ENCODE measurements at regions not wholly inside any gene's neighbourhood (a gene's known extent, or its start where the extent isn't known, plus 50 kb on each side); places are given as distances from the start of the nearest gene placed in this dataset.

DNA sequence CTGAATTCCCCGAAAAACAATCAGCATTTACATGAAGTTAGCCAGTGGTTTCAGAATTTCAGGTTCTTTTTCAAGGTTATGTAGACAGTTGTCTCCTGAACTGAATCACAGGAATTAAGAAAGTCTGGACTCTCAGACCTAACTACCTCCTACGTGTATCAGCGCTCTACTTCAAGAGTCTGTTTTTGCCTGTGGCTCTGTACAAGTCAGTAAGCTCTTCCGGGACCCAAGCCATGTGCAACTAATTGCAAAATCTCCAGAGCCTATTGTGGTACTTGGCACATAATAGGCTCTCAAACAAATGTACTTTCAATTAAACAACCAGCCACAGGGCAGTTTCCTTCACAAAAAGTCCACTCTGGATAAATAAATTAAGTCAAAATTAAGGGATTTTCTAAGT is 414.2 kb downstream of the PDCD6IP start:
- in situ Hi-C loops (cut with HindIII; ENCODE audit: low pct_ligation_motif_present, low sequenced_read_pairs) = no loop called here
- TF ChIP-seq, protein P1, sequence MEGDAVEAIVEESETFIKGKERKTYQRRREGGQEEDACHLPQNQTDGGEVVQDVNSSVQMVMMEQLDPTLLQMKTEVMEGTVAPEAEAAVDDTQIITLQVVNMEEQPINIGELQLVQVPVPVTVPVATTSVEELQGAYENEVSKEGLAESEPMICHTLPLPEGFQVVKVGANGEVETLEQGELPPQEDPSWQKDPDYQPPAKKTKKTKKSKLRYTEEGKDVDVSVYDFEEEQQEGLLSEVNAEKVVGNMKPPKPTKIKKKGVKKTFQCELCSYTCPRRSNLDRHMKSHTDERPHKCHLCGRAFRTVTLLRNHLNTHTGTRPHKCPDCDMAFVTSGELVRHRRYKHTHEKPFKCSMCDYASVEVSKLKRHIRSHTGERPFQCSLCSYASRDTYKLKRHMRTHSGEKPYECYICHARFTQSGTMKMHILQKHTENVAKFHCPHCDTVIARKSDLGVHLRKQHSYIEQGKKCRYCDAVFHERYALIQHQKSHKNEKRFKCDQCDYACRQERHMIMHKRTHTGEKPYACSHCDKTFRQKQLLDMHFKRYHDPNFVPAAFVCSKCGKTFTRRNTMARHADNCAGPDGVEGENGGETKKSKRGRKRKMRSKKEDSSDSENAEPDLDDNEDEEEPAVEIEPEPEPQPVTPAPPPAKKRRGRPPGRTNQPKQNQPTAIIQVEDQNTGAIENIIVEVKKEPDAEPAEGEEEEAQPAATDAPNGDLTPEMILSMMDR (IDR thresholded peaks at IDR 0.05; ENCODE audit: low read depth, low read length, missing control alignments) = no peak
- Histone ChIP-seq H3K27ac (peak overlapping the region; percentile 56), H3K27me3 (replicated peaks) (no peaks in the 10 kb centered on the region), H3K36me3 (replicated peaks) (no peaks in the 10 kb centered on the region), H3K4me3 (ENCODE audit: low read depth, low read length) (no peak overlapping the region)
- no peak for DNase-seq

DNA sequence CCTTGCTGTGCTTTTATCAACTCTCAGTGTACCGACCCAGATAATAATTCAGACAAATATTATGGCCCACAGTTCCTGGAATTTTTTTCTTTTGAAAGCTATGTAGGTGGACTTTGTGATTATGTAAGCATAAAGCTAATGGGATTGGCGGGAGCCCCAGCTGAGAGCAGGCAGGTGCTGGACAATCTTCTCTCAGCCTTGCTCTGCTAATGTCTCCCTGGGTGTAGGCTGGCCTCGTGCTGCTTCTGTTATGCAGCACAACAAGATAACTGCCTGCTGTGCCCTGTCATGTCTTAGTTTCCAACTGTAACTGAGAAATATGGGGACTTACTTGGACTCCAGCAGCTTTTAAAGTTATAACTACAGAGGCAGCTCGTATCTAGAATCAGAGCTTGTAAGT is 415.0 kb downstream of the PDCD6IP start:
- no peaks in the 10 kb centered on the region for H3K36me3 ChIP-seq (replicated peaks)
- in situ Hi-C loops (cut with HindIII; ENCODE audit: low pct_ligation_motif_present, low sequenced_read_pairs) = no loop called here
- H3K27me3 ChIP-seq (replicated peaks) = no peaks in the 10 kb centered on the region
- no peak overlapping the region for H3K4me3 ChIP-seq (ENCODE audit: low read depth, low read length)
- DNase-seq = no peak
- TF ChIP-seq, protein P1 (IDR thresholded peaks at IDR 0.05; ENCODE audit: low read depth, low read length, missing control alignments) = no peak
- H3K27ac ChIP-seq = no peak overlapping the region

DNA sequence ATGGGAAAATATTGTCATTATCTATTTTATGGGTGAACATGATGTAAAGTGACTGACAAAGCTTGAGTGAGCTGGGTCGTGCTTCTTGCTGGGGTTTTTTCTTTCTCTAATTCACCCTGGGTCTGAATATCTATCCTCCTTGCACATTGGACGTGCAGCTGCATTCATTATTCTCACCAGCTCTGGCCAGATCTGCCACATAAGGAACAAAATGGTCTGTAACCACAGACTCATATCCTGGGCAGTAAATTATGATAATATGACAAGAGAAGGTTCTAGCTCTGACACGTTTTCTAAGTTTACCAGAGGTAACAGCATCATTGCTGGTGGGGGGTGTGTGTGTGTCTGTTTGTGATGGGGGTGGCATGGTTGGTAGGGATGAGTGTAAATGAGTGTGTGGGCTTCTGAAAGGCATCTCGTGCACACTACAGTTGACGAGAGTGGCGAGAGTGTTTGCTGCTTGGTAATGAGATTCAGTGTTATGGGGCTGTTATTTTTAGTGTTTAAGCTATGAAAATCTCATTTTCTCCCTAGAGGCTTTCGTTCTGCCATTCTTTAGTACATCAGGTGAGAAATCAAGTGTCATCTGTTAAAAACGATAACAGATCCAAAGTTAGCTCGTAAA is 418.4 kb downstream of the PDCD6IP start:
- H3K36me3 ChIP-seq (replicated peaks) = no peaks in the 10 kb centered on the region
- no peaks in the 10 kb centered on the region for H3K27me3 ChIP-seq (replicated peaks)
- TF ChIP-seq, protein P1 (IDR thresholded peaks at IDR 0.05; ENCODE audit: low read depth, low read length, missing control alignments) = no peak
- no peak for DNase-seq
- H3K27ac ChIP-seq = no peak overlapping the region
- in situ Hi-C loops (cut with HindIII; ENCODE audit: low pct_ligation_motif_present, low sequenced_read_pairs) = no loop called here
- H3K4me3 ChIP-seq (ENCODE audit: low read depth, low read length) = no peak overlapping the region

DNA sequence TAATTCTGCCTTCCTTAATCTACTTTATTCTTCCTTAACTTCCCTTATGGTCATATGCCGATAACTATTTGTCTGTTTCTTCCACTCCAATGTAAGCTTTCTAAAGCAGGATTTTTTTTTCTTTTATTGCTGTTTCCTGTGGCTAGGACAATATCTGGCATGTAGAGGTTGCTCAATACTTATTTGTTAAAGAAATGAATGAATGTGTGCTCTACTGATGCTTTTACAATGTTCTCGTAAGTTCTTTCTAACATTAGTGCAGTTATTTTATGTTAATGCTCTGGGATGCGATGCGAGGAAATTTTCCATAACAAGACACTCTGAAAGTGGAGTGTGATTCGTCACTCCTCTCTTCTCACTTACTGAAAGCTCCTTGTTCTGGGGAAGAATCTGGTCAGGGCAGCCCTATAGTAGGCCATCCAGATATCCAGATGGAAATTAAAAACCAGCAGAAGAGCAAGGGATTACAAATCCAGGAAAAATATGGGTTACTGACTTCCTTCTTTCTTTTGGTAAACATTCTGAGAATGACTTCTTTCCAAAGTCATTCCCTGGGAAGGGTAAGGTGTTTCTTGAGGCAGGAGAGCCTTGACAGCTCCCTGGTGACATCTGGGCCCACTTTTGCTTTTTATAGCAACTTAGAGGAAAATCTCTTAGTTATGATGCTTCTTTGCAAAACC is 420.4 kb downstream of the PDCD6IP start:
- Histone ChIP-seq H3K27me3 (replicated peaks) (no peaks in the 10 kb centered on the region), H3K27ac (no peak overlapping the region), H3K36me3 (replicated peaks) (no peaks in the 10 kb centered on the region), H3K4me3 (ENCODE audit: low read depth, low read length) (no peak overlapping the region)
- TF ChIP-seq, protein P1 (IDR thresholded peaks at IDR 0.05; ENCODE audit: low read depth, low read length, missing control alignments) = no peak
- in situ Hi-C loops (cut with HindIII; ENCODE audit: low pct_ligation_motif_present, low sequenced_read_pairs) = no loop called here
- no peak for DNase-seq

DNA sequence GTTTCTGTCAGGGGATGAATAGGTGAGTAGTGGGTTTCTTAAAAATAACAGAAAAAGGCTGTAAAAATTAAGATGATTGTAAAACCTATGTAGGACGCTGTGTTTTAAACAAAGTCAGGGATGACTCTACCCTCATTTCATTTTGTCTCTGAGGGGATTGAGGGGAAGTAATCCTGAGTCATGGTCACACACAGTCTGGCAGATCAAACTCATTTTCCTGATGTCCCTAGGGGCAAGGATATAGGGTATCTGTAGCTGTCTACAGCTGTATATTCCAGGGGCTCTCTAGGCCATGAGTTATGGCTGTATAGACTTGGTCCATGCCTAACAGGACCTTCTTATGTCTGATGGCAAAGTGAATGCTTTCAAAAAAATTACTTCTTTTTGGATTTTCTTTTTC is 421.1 kb downstream of the PDCD6IP start:
- Histone ChIP-seq H3K27ac (no peak overlapping the region), H3K36me3 (replicated peaks) (no peaks in the 10 kb centered on the region), H3K4me3 (ENCODE audit: low read depth, low read length) (no peak overlapping the region), H3K27me3 (replicated peaks) (no peaks in the 10 kb centered on the region)
- no peak for DNase-seq
- TF ChIP-seq, protein P1 (IDR thresholded peaks at IDR 0.05; ENCODE audit: low read depth, low read length, missing control alignments) = no peak
- in situ Hi-C loops (cut with HindIII; ENCODE audit: low pct_ligation_motif_present, low sequenced_read_pairs) = no loop called here

Measured in brain microvascular endothelial cell (primary cell).